GM23248 (cell line): ENCODE measurements at regions not wholly inside any gene's neighbourhood (a gene's known extent, or its start where the extent isn't known, plus 50 kb on each side); places are given as distances from the start of the nearest gene placed in this dataset.

Experiments used
- EZH2 ChIP-seq: fragments of 200-600 bp; sonication (generic); IDR thresholded peaks from 2 replicates; pipeline ENCODE4 v1.6.1; 2018; ENCODE audit warnings: antibody characterized with exemption, mild to moderate bottlenecking; ENCODE audit not compliant: insufficient read depth, poor library complexity, severe bottlenecking
- EZH2phosphoT487 ChIP-seq: fragments of 200-600 bp; sonication (generic); IDR thresholded peaks from 2 replicates; pipeline ENCODE4 v1.6.1; 2018; ENCODE audit warnings: antibody characterized with exemption, moderate library complexity, mild to moderate bottlenecking, low read depth; ENCODE audit not compliant: insufficient read depth

DNA sequence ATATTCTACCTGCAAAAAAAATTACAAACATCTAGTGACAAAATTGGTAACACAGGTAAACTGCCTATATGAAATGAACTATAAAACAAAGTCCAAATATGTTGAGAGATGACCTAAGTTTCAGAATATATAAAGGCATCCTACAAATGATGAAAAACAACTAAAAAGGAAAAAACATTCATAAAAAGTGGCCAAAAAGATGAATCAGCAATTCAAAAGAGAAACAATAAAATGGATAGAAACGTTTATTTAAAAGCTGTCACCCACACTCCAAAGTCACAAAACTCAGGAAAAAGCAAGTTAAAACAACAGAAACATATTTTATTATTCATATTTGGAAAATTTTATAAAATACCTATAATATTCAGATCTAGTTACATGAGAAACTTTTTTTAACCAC lies 106.5 kb upstream of the DCN start:
- no peak for TF ChIP-seq EZH2phosphoT487
- no peak for TF ChIP-seq EZH2
